Panc1 (cell line): ENCODE measurements at regions not wholly inside any gene's neighbourhood (a gene's known extent, or its start where the extent isn't known, plus 50 kb on each side); places are given as distances from the start of the nearest gene placed in this dataset.

ENCODE experiments used
- POLR2AphosphoS5 ChIP-seq: IDR thresholded peaks from 2 replicates; pipeline ENCODE4 v1.6.1; 2012; ENCODE audit warnings: mild to moderate bottlenecking, low read depth, low read length, moderate library complexity
- TCF7L2 ChIP-seq: IDR thresholded peaks from 2 replicates; pipeline ENCODE4 v1.6.1; 2011; ENCODE audit warnings: mild to moderate bottlenecking, low read depth, low read length, inconsistent platforms
- TF ChIP-seq, protein P1 (sequence below): fragments of 450-650 bp; IDR thresholded peaks from 2 replicates; pipeline ENCODE4 v1.5.1; 2017; ENCODE audit warnings: mild to moderate bottlenecking

DNA sequence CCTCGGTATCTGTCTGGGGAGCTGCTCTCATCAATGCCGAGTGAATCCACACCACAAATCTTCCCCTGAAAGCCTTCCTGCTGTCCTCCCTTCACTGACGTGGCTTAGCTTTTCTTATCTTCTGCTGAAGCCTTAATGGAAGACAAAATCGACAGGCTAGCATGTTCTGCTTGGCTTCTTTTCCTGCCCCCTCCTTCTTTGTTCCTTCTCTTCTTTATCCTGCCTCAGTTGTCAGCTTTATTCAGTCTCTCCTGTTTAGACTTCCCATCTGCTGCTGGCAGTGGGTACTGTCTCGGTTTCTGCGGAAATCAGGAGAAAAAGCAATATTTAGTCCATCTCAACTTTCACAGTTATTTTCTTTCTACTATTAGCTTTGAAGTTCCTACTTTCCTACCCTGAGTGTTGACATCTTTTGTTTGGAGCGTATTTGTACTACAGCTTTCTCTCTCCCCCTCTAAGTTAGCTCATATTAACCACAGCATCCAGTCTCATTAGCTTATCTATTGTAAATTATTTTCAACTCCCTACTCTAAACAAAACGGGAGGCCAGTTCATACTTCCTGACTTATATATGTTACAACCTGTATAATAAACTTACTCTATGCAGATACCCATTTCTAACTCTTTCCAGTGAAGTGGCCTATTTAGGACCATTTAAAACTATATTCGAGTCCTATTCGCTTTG is 226.0 kb downstream of the DACT1 start:
- TF ChIP-seq, protein P1, sequence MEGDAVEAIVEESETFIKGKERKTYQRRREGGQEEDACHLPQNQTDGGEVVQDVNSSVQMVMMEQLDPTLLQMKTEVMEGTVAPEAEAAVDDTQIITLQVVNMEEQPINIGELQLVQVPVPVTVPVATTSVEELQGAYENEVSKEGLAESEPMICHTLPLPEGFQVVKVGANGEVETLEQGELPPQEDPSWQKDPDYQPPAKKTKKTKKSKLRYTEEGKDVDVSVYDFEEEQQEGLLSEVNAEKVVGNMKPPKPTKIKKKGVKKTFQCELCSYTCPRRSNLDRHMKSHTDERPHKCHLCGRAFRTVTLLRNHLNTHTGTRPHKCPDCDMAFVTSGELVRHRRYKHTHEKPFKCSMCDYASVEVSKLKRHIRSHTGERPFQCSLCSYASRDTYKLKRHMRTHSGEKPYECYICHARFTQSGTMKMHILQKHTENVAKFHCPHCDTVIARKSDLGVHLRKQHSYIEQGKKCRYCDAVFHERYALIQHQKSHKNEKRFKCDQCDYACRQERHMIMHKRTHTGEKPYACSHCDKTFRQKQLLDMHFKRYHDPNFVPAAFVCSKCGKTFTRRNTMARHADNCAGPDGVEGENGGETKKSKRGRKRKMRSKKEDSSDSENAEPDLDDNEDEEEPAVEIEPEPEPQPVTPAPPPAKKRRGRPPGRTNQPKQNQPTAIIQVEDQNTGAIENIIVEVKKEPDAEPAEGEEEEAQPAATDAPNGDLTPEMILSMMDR = no peak
- no peak for TF ChIP-seq POLR2AphosphoS5
- TF ChIP-seq TCF7L2 = no peak
